GM18873 (cell line): ENCODE measurements at regions not wholly inside any gene's neighbourhood (a gene's known extent, or its start where the extent isn't known, plus 50 kb on each side); places are given as distances from the start of the nearest gene placed in this dataset.

Experiments
- ATAC-seq: cut with Tn5 transposase; IDR thresholded peaks from one replicate; pipeline ENCODE4 v1.9.1; 2021; ENCODE audit warnings: mild to moderate bottlenecking, moderate library complexity, moderate number of reproducible peaks; ENCODE audit not compliant: unreplicated experiment, low FRiP score

GRCh38 chr12:22740656-22741355 lies 115.8 kb downstream of the ETNK1 start:
- no peak for ATAC-seq

DNA sequence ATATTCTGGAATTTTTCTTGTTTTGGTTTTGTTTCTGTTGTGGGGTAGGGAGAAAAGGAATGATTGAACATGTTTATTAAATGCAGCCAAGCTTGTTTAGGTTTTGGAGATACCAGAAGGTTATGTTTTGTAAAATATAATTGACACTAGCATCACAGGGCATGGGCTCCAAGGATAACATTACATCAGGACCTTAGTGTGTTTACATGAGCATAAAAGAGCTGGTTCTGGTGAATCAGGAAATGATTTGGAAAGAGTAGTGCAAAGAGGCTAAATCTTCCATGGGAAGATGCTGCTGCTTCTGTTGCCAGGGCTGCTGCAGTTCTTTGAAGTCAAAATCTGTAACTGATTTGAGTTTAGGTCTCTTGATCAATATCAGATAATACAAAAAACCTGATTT lies 118.7 kb downstream of the ETNK1 start:
- ATAC-seq = no peak

- ATAC-seq = no peak
Observed at GRCh38 chr12:22744197-22744596, 119.2 kb downstream of the ETNK1 start.

GRCh38 chr12:22746720-22747119 lies 121.7 kb downstream of the ETNK1 start:
- no peak for ATAC-seq

DNA sequence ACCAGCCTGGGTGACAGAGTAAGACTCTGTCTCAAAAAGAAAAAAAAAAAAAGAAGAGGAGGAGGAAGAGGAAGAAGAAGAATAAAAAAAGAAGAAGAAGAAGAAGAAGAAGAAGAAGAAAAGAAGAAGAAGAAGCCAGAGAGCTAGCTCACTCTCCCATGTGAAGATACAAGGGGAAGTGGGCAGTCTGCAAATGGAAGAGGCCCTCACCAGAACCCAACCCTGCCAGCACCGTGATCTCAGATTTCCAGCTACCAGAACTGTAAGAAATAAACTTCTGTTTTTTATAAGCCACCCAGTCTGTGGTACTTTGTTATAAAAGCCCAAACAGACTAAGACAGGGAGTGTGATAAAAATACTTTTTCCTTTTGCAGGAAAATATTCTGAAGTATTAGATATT lies 130.7 kb downstream of the ETNK1 start:
- no peak for ATAC-seq

- ATAC-seq = no peak
Observed at GRCh38 chr12:22759769-22760674, 135.1 kb downstream of the ETNK1 start.

- no peak for ATAC-seq
Observed at GRCh38 chr12:22765421-22766130, 140.6 kb downstream of the ETNK1 start.

DNA sequence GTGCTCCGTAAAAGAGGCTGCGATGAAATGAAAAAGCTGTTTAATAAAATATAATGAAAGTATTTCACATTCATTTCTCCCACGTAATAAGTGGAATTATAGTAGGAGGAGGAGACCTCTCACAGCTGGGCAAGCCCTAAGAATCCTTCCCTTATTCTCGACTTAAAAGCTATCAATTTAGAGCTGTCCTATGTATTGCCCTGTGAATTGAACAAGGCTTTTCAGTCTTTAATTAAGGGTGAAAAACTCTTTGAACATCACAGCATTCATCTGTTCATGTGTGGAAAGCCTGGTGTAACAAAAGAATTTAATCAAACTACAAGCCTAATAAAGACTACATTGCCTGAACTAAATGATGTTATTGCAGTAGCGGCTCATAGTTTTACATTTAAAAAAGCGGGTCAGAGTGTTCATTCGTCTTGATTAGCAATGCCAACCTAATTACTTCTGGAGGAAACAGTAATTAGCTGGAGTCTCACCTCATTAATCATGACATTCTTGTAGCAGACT lies 142.0 kb downstream of the ETNK1 start:
- no peak for ATAC-seq

DNA sequence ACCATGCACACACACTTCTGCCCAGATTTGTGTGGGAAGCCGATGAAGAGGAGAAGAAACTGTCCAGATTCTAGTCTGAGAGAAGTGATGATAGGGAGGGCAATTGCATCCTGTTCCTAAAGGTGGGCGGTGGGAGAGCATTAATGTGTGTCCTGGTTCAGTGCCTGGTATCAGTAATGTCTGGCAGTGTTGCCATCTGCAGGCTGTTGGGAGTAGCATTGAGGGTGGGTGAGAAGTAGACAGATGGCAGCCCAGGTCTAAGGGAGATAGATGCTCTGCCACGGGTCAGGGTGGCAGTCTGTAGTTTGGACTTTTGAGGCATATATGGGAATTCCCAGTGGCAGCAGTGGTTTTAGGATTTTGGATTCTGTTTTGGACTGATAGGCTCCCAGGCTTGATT lies 156.4 kb downstream of the ETNK1 start:
- ATAC-seq = no peak

DNA sequence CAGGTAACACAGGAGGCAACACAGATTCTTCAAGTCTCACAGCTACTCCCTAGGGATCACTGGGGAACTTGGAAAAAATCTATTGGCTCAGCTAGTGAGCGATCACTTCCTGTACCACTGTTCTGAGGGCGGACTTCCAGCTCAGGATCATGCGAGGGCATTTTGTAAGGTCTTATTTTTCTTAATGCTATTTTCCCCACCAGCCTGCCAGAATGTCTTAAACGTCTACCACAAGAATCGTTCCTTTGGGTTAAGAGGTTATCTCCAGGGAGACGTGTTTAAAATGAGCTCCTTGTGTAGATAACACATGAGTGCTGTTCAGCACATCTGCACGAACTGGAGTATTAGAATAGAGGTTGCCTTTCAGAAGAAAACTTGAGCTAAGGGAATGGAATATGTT lies 162.6 kb downstream of the ETNK1 start:
- no peak for ATAC-seq

DNA sequence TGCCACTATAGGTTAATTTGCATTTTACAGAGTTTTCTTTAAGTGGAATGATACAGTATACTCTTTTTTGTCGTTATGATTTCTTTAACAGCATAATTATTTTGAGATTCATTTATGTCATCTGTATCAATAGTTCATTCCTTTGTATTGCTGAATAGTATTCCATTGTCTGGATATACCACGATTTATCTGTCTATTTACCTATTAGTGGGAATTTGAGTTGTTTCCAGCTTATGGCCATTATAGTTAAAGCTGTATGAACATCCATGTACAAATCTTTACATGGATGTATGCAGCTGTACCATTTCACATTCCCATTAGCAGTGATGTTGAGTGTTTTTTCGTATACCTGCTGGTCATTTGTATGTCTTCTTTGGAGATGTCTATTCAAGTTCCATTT lies 163.9 kb downstream of the ETNK1 start:
- ATAC-seq = no peak

DNA sequence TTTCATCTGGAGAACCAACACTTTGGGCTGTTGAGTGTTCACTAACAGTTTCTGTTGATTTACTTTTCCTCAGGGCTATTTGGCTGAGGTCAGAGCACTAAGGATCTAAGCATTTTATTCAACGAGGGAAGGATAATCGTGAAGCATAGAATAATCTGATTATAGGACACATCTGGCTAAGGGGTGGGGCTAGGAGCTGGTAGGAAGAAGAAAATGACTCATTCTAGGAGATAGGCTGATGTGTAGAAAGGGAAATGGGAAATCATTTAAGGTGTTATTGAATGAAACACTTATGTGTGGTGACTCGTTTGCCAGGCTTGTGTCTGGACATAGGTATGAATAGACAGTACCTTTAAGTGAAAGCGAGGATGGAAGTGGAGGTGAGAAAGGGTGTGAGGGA lies 167.2 kb downstream of the ETNK1 start:
- ATAC-seq = no peak

DNA sequence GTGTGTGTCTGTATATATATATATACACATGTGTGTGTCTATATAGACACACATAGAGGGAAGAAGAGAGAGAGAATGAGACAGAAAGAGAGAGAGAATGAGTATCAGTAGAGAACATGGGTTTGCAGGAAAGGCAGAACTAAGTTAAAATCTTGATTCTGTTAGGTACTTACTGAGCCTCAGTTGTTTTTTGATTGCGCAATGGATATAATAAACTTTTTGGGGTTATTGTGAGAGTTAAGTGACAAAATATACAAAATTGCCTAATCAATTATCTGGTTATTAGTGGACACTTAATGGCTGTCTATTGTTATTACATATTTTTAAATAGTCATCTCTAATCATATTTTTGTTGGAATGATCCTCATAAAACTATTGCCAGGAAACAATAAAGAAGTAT lies 169.0 kb downstream of the ETNK1 start:
- no peak for ATAC-seq

DNA sequence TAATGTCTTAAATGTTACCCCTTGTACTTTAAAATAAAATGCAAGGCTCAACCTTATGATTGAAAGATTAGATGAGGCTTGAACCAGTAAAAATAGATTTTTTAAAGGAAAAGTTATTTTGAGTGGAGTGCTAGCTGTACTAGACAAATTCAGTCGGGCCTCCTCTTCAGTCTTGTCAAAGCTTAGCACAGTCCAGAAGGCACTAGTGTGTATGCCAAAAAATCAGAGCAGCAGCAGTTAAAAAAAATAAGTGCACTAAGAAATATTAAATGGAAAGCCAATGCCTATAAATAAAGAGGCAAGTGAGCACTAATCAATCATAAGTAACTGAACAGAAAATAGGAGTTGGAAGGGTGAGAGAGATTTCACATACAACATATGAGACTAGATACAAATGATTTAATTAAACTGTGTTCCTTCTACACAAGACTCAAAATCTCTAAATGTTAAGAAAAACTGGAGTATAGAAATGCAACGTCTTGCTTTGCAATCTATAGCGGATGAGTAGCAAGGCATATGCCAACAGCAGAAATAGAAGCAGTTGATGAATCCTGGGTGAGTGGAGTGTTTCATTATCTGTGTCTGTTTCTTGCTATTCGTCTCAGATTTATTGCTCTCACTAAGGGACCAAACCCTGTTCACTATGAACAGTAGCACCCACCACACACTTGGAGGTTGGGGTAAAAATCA lies 172.1 kb downstream of the ETNK1 start:
- ATAC-seq = no peak

DNA sequence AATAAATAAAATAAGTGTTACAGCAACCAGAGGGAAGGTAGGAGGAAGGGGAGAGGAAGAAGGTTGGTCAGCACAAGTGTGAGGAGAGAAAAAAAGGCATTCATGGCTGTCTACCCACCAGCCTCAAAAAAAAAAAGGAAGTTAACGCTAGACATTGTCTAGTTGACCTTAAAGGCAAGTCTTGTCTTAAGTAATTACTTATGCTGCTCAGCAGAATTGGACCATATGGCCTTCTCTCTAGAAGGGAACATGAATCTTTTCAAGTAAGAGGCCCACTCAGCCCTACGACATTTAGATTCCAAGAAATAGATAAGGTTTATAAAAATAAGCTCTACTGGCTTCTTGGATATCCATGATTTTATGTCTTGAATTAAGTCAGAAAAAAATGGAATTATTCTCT lies 172.7 kb downstream of the ETNK1 start:
- no peak for ATAC-seq

DNA sequence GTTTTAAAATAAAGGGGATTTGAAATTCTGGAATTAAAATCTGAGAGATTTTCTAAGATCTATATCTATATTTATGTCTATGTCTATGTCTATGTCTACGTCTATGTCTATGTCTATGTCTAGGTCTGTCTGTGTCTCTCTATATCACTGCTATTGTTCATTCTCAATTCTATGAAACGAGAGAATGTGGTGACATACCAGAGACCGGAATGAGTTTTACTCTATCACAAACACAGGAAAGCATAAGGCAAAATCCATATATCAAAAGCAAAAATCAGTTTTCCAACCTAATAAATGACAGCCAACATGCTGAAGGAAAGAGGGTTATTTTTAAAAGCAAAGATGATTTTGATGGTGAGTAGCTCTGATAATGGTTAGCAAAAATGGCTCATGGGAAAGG lies 173.1 kb downstream of the ETNK1 start:
- no peak for ATAC-seq

DNA sequence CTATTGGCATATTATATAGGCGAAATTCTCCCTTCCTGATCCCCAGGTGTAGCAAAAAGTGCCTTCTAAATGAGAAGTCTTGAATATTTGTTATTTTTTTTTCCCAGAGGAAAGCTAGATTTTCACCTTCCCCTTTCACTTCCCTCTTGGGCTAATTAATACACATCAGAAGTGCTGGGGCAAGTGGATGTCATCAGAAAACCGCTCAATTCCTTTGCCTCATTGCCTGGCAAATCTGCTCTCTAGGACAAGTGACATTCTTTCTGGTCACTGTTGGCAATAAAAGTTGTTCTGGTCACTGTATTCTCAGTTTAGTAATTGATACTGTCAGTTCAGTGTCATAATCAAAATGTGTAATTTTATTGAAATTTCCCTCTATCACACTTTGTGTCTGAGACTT lies 174.5 kb downstream of the ETNK1 start:
- no peak for ATAC-seq

DNA sequence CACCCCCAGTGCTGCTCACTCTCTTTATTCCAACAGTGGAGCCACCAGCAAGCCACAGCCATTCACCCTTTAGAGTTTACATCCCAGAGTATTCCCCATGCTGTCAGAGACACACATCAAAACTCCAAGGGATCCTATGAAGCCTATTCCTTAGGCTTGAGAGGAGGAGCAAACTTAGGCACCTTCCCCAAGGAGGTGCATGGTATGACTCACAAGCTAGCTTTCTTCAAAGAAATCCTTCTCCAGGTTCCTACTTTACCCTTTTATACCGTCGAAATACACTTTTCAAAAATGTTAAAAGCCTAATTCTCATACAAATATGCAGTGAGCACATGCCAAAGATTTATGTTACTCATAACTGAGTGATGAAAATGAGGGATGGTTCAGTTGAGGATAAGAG lies 175.4 kb downstream of the ETNK1 start:
- ATAC-seq = no peak

DNA sequence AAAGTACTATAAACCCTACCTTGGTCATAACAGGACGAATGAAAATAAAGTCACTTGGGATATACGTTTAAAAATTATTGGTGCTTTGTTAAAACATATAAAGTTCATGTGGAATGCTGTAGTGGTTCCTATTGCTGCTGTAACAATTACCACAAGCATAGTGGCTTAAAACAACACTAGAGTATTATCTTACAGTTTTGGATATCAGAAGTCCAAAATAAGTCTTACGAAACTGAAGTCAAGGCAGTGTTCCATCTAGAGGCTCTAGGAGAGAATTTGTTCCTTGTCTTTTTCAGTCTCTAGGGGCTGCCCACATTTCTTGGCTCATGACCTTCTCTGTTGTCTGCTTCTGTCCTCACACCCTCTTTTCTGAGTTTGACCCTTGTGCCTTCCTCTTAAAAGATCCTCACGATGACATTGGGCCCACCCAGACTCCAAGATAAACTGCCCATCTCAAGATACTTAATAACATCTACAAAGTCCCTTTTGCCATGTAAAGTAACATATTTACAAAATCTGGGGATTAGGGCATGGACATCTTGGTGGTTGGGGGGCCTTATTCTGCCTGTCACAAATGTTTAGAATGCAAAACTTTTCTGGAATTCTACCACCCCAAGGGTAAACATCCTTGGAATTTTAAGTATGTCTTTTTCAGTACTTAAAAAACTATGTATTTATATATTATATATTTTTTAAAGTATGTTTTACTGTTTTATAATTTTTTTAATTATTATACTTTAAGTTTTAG lies 178.1 kb downstream of the ETNK1 start:
- ATAC-seq = no peak

GRCh38 chr12:22803725-22804124 lies 178.8 kb downstream of the ETNK1 start:
- no peak for ATAC-seq
